Esophagus squamous epithelium (tissue), 4 donors: ENCODE measurements at regions not wholly inside any gene's neighbourhood (a gene's known extent, or its start where the extent isn't known, plus 50 kb on each side); places are given as distances from the start of the nearest gene placed in this dataset.

ENCODE experiments used
- POLR2A ChIP-seq, 4 donors: fragments of 450-650 bp; IDR thresholded peaks; one replicate each; pipeline ENCODE4 v1.6.1; 2017; ENCODE audit warnings: antibody characterized with exemption in 4 of 4, mild to moderate bottlenecking in 4 of 4, moderate library complexity in 3 of 4
- TF ChIP-seq, protein P1 (sequence below), 6 experiments: fragments of 450-650 bp in 4 of 6; fragments of 200-600 bp in 2 of 6; sonication (generic) in 2 of 6; IDR thresholded peaks; one replicate each; pipeline ENCODE4 v1.5.1; 2016 to 2019; ENCODE audit warnings: antibody characterized with exemption in 6 of 6, mild to moderate bottlenecking in 4 of 6, moderate library complexity in 4 of 6

DNA sequence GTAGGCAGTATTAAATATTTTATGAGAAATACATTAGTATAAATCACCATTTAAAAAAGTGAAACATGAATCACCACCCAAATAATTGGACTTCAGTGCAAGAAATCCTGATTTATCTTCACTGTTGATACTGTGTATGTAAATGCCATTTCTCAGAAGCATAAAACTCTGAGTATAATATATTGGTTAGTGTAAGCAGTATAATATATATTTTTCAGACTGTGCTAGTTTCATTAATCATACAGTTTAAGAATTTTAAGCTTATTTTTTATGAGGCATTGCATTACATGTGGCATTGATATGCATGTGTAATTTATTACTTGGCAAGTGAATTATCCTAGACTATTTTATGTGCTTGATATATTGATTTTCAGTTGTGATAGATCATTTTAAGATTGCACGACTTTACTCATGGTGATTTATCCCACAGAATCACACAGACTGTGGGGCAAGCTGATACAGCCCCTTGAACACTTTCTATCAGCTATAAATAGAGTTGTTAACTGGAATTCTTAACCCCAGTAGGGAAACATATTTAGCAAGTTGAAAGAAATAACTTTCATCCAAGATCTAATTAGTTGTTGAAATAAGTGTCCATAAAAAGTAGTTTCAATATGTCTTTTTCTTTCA is 403.5 kb downstream of the RPL10L start:
- TF ChIP-seq, protein P1, sequence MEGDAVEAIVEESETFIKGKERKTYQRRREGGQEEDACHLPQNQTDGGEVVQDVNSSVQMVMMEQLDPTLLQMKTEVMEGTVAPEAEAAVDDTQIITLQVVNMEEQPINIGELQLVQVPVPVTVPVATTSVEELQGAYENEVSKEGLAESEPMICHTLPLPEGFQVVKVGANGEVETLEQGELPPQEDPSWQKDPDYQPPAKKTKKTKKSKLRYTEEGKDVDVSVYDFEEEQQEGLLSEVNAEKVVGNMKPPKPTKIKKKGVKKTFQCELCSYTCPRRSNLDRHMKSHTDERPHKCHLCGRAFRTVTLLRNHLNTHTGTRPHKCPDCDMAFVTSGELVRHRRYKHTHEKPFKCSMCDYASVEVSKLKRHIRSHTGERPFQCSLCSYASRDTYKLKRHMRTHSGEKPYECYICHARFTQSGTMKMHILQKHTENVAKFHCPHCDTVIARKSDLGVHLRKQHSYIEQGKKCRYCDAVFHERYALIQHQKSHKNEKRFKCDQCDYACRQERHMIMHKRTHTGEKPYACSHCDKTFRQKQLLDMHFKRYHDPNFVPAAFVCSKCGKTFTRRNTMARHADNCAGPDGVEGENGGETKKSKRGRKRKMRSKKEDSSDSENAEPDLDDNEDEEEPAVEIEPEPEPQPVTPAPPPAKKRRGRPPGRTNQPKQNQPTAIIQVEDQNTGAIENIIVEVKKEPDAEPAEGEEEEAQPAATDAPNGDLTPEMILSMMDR (IDR thresholded peaks at IDR 0.05): no peak
- TF ChIP-seq POLR2A (IDR thresholded peaks at IDR 0.05): no peak
